ENCODE measurements at regions not wholly inside any gene's neighbourhood (a gene's known extent, or its start where the extent isn't known, plus 50 kb on each side); places are given as distances from the start of the nearest gene placed in this dataset.

DNA sequence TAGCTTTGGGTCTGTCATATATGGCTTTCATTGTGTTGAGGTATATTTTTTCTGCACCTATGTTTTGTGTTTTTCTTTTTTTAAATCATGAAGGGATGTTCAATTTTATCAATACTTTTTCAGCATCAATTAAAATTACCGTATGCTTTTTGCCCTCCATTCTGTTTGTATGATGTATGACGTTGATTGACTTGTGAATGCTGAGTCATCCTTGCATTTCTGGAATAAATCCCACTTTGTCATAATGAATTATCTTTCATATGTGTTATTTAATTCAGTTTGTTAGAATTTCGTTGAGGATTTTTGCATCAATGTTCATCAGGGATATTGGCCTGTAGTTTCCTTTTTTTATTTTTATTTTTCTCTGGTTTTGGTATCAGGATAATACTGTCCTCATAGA is 790.9 kb downstream of the TMEM182 start:
- intact Hi-C loops (cut with DNase I) = no loop called here
- Histone ChIP-seq H3K4me3 (ENCODE audit: low read length in 3 of 3) (no peak overlapping the region), H3K27me3 (ENCODE audit: control insufficient read depth, insufficient read depth, low read length) (no peaks in the 10 kb centered on the region), H3K27ac (ENCODE audit: low read depth in 2 of 2, low read length in 2 of 2) (no peak overlapping the region), H3K4me1 (ENCODE audit: control insufficient read depth in 2 of 3, insufficient read depth in 2 of 3, low read depth in 1 of 3, low read length in 3 of 3) (no peaks in the 10 kb centered on the region), H3K36me3 (ENCODE audit: control insufficient read depth in 2 of 3, insufficient read depth in 3 of 3, low read length in 3 of 3) (no peaks in the 10 kb centered on the region), H3K9ac (ENCODE audit: low read length in 3 of 3) (no peak overlapping the region), H3K9me3 (ENCODE audit: control insufficient read depth in 2 of 3, insufficient read depth in 1 of 3, low read length in 3 of 3) (no peaks in the 10 kb centered on the region)
- no peak for DNase-seq
- TF ChIP-seq, protein P1, sequence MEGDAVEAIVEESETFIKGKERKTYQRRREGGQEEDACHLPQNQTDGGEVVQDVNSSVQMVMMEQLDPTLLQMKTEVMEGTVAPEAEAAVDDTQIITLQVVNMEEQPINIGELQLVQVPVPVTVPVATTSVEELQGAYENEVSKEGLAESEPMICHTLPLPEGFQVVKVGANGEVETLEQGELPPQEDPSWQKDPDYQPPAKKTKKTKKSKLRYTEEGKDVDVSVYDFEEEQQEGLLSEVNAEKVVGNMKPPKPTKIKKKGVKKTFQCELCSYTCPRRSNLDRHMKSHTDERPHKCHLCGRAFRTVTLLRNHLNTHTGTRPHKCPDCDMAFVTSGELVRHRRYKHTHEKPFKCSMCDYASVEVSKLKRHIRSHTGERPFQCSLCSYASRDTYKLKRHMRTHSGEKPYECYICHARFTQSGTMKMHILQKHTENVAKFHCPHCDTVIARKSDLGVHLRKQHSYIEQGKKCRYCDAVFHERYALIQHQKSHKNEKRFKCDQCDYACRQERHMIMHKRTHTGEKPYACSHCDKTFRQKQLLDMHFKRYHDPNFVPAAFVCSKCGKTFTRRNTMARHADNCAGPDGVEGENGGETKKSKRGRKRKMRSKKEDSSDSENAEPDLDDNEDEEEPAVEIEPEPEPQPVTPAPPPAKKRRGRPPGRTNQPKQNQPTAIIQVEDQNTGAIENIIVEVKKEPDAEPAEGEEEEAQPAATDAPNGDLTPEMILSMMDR (IDR thresholded peaks at IDR 0.05; ENCODE audit: borderline replicate concordance, extremely low read depth, insufficient read depth) = no peak
- no peak for FAIRE-seq

DNA sequence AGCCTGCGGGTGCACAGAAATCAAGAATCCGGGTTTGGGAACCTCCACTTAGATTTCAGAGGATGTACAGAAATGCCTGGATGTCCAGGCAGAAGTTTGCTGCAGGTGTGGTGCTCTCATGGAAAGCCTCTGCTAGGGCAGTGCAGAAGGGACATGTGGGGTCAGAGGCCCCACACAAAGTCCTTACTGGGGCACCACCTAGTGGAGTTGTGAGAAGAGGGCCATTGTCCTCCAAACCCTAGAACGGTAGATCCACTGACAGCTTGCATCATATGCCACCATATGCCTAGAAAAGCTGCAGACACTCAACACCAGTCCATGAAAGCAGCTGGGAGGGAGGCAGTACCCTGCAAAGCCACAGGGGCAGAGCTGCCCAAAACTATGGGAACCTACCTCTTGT is 833.0 kb downstream of the TMEM182 start:
- Histone ChIP-seq H3K4me1 (ENCODE audit: control insufficient read depth in 2 of 3, insufficient read depth in 2 of 3, low read depth in 1 of 3, low read length in 3 of 3) (no peaks in the 10 kb centered on the region), H3K4me3 (ENCODE audit: low read length in 3 of 3) (no peak overlapping the region), H3K27me3 (ENCODE audit: control insufficient read depth, insufficient read depth, low read length) (no peaks in the 10 kb centered on the region), H3K9ac (ENCODE audit: low read length in 3 of 3) (no peak overlapping the region), H3K36me3 (ENCODE audit: control insufficient read depth in 2 of 3, insufficient read depth in 3 of 3, low read length in 3 of 3) (no peaks in the 10 kb centered on the region), H3K9me3 (ENCODE audit: control insufficient read depth in 2 of 3, insufficient read depth in 1 of 3, low read length in 3 of 3) (peaks cover 0 to 6% (median 1%) of the 10 kb centered on the region in 3 donors), H3K27ac (ENCODE audit: low read depth in 2 of 2, low read length in 2 of 2) (no peak overlapping the region)
- intact Hi-C loops (cut with DNase I) = no loop called here
- no peak for FAIRE-seq
- TF ChIP-seq, protein P1 (IDR thresholded peaks at IDR 0.05; ENCODE audit: borderline replicate concordance, extremely low read depth, insufficient read depth) = no peak
- DNase-seq = no peak

DNA sequence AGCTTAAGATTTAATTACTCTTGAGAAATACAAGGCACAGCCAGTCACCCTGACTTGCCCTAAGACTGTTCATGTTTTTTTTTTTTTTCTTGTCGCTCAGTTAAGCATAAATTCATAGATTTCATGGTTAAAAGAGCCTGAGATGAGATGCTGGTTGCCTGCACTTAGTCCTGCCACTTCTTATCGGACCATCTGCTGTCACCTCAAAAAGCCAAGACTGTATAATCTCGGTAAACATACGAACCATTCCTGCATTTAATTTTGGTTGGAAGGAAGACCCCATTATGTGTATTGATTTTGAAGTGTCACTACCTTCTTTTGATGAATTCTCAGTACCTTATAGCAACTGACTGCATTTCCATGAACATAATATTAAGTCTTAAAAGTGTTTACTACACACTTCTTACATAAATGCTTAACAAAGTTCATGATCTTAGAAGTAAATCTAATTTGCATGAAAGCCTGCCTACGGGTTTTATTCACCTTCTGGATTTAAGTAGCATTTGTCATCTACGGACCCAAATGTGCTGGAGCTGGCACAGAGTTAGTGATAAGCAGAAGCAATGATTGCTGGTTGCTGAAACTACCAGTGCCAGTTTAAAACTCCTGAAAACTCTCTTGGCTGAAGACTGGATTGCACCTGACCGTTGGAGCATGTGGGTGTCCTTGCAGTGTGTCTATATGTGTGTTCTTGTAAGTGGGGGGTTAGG is 843.4 kb downstream of the TMEM182 start:
- intact Hi-C loops (cut with DNase I) = no loop called here
- no peak overlapping the region for H3K4me3 ChIP-seq (ENCODE audit: low read length in 3 of 3)

More for the DNA sequence above, 843.4 kb downstream of the TMEM182 start:
- TF ChIP-seq, protein P1 (IDR thresholded peaks at IDR 0.05; ENCODE audit: borderline replicate concordance, extremely low read depth, insufficient read depth) = no peak
- H3K27ac ChIP-seq (ENCODE audit: low read depth in 2 of 2, low read length in 2 of 2) = no peak overlapping the region
- no peaks in the 10 kb centered on the region for H3K4me1 ChIP-seq (ENCODE audit: control insufficient read depth in 2 of 3, insufficient read depth in 2 of 3, low read depth in 1 of 3, low read length in 3 of 3)
- DNase-seq (peak in 1 of 5 donors; percentile 0), FAIRE-seq (no peak)
- no peaks in the 10 kb centered on the region for H3K27me3 ChIP-seq (ENCODE audit: control insufficient read depth, insufficient read depth, low read length)
- H3K36me3 ChIP-seq (ENCODE audit: control insufficient read depth in 2 of 3, insufficient read depth in 3 of 3, low read length in 3 of 3) = no peaks in the 10 kb centered on the region
- no peak overlapping the region for H3K9ac ChIP-seq (ENCODE audit: low read length in 3 of 3)
- H3K9me3 ChIP-seq (ENCODE audit: control insufficient read depth in 2 of 3, insufficient read depth in 1 of 3, low read length in 3 of 3) = peaks cover 0 to 3% (median 0%) of the 10 kb centered on the region in 3 donors

All from kidney (tissue), 13 donors.